ENCODE measurements at regions not wholly inside any gene's neighbourhood (a gene's known extent, or its start where the extent isn't known, plus 50 kb on each side); places are given as distances from the start of the nearest gene placed in this dataset.

DNA sequence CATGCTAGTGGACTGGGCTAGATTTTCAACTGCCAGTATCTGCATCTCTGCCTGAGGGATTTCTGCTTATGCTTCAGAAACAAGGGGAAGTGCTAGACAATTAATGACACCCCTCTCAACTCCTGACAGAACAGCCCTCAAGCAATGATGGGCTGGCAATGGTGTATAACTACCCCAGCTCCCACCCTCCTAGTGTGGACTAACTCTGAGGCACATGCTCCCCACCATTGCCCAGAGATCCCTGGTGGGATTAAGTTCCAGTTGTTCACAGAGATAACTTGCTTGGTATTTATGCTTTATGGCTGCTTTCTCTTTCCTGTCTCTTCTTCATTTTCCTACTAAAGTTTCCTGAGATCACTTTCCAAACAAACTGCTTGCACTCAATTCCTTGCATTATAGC, 113.5 kb downstream of the RPS24 start:
- peaks cover 5% of the 10 kb centered on the region for H3K4me1 Mint-ChIP-seq (ENCODE audit: unreplicated experiment)
- TF ChIP-seq, protein P1, sequence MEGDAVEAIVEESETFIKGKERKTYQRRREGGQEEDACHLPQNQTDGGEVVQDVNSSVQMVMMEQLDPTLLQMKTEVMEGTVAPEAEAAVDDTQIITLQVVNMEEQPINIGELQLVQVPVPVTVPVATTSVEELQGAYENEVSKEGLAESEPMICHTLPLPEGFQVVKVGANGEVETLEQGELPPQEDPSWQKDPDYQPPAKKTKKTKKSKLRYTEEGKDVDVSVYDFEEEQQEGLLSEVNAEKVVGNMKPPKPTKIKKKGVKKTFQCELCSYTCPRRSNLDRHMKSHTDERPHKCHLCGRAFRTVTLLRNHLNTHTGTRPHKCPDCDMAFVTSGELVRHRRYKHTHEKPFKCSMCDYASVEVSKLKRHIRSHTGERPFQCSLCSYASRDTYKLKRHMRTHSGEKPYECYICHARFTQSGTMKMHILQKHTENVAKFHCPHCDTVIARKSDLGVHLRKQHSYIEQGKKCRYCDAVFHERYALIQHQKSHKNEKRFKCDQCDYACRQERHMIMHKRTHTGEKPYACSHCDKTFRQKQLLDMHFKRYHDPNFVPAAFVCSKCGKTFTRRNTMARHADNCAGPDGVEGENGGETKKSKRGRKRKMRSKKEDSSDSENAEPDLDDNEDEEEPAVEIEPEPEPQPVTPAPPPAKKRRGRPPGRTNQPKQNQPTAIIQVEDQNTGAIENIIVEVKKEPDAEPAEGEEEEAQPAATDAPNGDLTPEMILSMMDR (IDR thresholded peaks at IDR 0.05; ENCODE audit: unreplicated experiment) = no peak
- DNase-seq (ENCODE audit: low spot score) = no peak

GRCh38 chr10:78148216-78148960, 114.7 kb downstream of the RPS24 start:
- H3K27ac Mint-ChIP-seq (ENCODE audit: unreplicated experiment) = no peak overlapping the region
- H3K4me1 Mint-ChIP-seq (ENCODE audit: unreplicated experiment) = no peaks in the 10 kb centered on the region
- no peak overlapping the region for H3K4me3 Mint-ChIP-seq (ENCODE audit: unreplicated experiment)
- H3K27me3 Mint-ChIP-seq (ENCODE audit: unreplicated experiment) = peaks cover 6% of the 10 kb centered on the region
- DNase-seq (ENCODE audit: low spot score) = no peak
- no peaks in the 10 kb centered on the region for H3K9me3 Mint-ChIP-seq (ENCODE audit: unreplicated experiment)
- H3K36me3 Mint-ChIP-seq (ENCODE audit: low read depth, unreplicated experiment) = no peaks in the 10 kb centered on the region
- TF ChIP-seq, protein P1 (IDR thresholded peaks at IDR 0.05; ENCODE audit: unreplicated experiment) = no peak

More for the DNA sequence above, 113.5 kb downstream of the RPS24 start:
- no peak overlapping the region for H3K27ac Mint-ChIP-seq (ENCODE audit: unreplicated experiment)
- no peaks in the 10 kb centered on the region for H3K9me3 Mint-ChIP-seq (ENCODE audit: unreplicated experiment)
- H3K4me3 Mint-ChIP-seq (ENCODE audit: unreplicated experiment) = no peak overlapping the region
- peaks cover 5% of the 10 kb centered on the region for H3K36me3 Mint-ChIP-seq (ENCODE audit: low read depth, unreplicated experiment)
- peaks cover 6% of the 10 kb centered on the region for H3K27me3 Mint-ChIP-seq (ENCODE audit: unreplicated experiment)

- Mint-ChIP-seq H3K9me3 (ENCODE audit: unreplicated experiment) (no peaks in the 10 kb centered on the region), H3K36me3 (ENCODE audit: low read depth, unreplicated experiment) (no peaks in the 10 kb centered on the region), H3K27me3 (ENCODE audit: unreplicated experiment) (peaks cover 6% of the 10 kb centered on the region), H3K4me3 (ENCODE audit: unreplicated experiment) (no peak overlapping the region), H3K27ac (ENCODE audit: unreplicated experiment) (no peak overlapping the region), H3K4me1 (ENCODE audit: unreplicated experiment) (no peaks in the 10 kb centered on the region)
- TF ChIP-seq, protein P1 (IDR thresholded peaks at IDR 0.05; ENCODE audit: unreplicated experiment) = no peak
- DNase-seq (ENCODE audit: low spot score) = no peak
Measured at GRCh38 chr10:78148961-78149612, 115.4 kb downstream of the RPS24 start.

DNA sequence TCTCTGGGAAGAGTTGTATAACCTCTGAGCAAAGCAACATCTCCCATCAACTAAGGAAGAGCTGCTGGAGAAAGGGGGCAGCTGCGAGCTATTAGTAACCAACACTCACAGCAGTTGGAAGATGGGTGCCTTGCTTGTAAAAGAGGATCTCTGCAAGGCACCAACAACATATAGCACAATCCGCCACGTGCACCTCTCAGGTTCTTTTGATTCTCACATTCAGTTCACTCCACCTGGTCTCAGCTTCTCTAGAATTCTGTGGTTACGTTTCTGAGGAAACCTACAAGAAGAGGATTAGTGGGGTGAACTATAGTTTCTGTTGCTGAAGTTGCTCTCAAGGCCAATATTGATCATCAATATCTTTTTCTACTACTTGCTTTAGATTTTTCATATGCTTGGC, 117.1 kb downstream of the RPS24 start:
- H3K4me3 Mint-ChIP-seq (ENCODE audit: unreplicated experiment) = no peak overlapping the region
- peaks cover 3% of the 10 kb centered on the region for H3K27me3 Mint-ChIP-seq (ENCODE audit: unreplicated experiment)
- H3K27ac Mint-ChIP-seq (ENCODE audit: unreplicated experiment) = no peak overlapping the region
- TF ChIP-seq, protein P1 (IDR thresholded peaks at IDR 0.05; ENCODE audit: unreplicated experiment) = no peak
- no peaks in the 10 kb centered on the region for H3K36me3 Mint-ChIP-seq (ENCODE audit: low read depth, unreplicated experiment)
- H3K9me3 Mint-ChIP-seq (ENCODE audit: unreplicated experiment) = no peaks in the 10 kb centered on the region
- H3K4me1 Mint-ChIP-seq (ENCODE audit: unreplicated experiment) = no peaks in the 10 kb centered on the region
- no peak for DNase-seq (ENCODE audit: low spot score)

DNA sequence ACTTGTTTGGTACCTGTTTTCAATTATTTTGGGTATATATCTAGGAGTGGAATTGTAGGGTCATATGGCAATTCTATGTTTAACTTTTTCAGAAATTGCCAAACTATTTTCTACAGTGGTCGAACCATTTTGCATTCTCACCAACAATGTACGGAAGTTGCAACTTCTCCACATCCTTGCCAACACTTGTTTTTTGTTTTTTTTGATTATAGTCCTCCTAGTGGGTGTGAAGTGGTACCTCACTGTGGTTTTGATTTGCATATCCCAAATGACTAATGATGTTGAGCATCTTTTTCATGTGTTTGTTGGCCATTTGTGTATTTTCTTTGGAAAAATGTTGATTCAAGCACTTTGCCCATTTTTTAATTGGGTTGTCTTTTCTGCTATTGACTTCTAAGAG, 122.1 kb downstream of the RPS24 start:
- Mint-ChIP-seq H3K36me3 (ENCODE audit: low read depth, unreplicated experiment) (no peaks in the 10 kb centered on the region), H3K27ac (ENCODE audit: unreplicated experiment) (no peak overlapping the region), H3K27me3 (ENCODE audit: unreplicated experiment) (no peaks in the 10 kb centered on the region), H3K4me1 (ENCODE audit: unreplicated experiment) (peaks cover 3% of the 10 kb centered on the region), H3K9me3 (ENCODE audit: unreplicated experiment) (no peaks in the 10 kb centered on the region), H3K4me3 (ENCODE audit: unreplicated experiment) (no peak overlapping the region)
- TF ChIP-seq, protein P1 (IDR thresholded peaks at IDR 0.05; ENCODE audit: unreplicated experiment) = peak; percentile 49
- DNase-seq (ENCODE audit: low spot score) = no peak
